Esophagus muscularis mucosa (tissue), 4 donors: ENCODE measurements at regions not wholly inside any gene's neighbourhood (a gene's known extent, or its start where the extent isn't known, plus 50 kb on each side); places are given as distances from the start of the nearest gene placed in this dataset.
"Not testable (repeated sequence)": the region's sequence is repeated elsewhere in the genome, so short reads cannot be mapped to it uniquely, and the experiment has no call there.

ENCODE experiments used
- DNase-seq: peaks from one replicate; pipeline ENCODE4 v3.0.0-alpha.2; 2017; ENCODE audit errors: extremely low spot score
- H3K27ac ChIP-seq, 4 donors: fragments of 200-600 bp; sonication (generic); replicated peaks in 1 of 4; 1 replicate in 3 of 4; 2 replicates in 1 of 4; pipeline ENCODE4 v1.5.1; 2016 to 2019; ENCODE audit warnings: mild to moderate bottlenecking in 1 of 4
- H3K27me3 ChIP-seq, 4 donors: fragments of 200-600 bp; sonication (generic); one replicate each; pipeline versions ENCODE4 v1.5.1 to v1.6.0; 2016 to 2019
- H3K36me3 ChIP-seq, 4 donors: fragments of 200-600 bp; sonication (generic); one replicate each; pipeline ENCODE4 v1.5.1; 2016 to 2019
- H3K4me1 ChIP-seq, 4 donors: fragments of 200-600 bp; sonication (generic); one replicate each; pipeline ENCODE4 v1.5.1; 2016 to 2019
- H3K4me3 ChIP-seq, 4 donors: fragments of 200-600 bp; sonication (generic); 1 replicate in 2 of 4; 2 replicates in 2 of 4; pipeline ENCODE4 v1.5.1; 2016 to 2019; ENCODE audit warnings: mild to moderate bottlenecking in 4 of 4, moderate library complexity in 1 of 4
- H3K9me3 ChIP-seq, 4 donors: fragments of 200-600 bp; sonication (generic); 1 replicate in 3 of 4; 2 replicates in 1 of 4; pipeline ENCODE4 v1.5.1; 2016 to 2019
- EP300 ChIP-seq: sonication (generic); formaldehyde crosslinking; IDR thresholded peaks from one replicate; pipeline ENCODE4 v1.6.1; 2017; ENCODE audit warnings: antibody characterized with exemption
- POLR2A ChIP-seq: fragments of 450-650 bp; IDR thresholded peaks from one replicate; pipeline ENCODE4 v1.6.1; 2017; ENCODE audit warnings: antibody characterized with exemption, moderate library complexity, mild to moderate bottlenecking, low read depth
- POLR2AphosphoS5 ChIP-seq, 2 donors: sonication (generic); formaldehyde crosslinking; IDR thresholded peaks; one replicate each; pipeline ENCODE4 v1.6.1; 2017; ENCODE audit warnings: antibody characterized with exemption in 2 of 2
- WGBS: methylation state at CpG from one replicate; pipeline ENCODE4 v1.1.5; 2018; 5-methylcytosine and 5-hydroxymethylcytosine counted together
- intact Hi-C: fragments of 100-400 bp; cut with DNase I; formaldehyde crosslinking; loops from one replicate; pipeline ENCODE4 v1.15.1; 2023
- TF ChIP-seq, protein P1 (sequence below), 3 experiments: fragments of 200-600 bp in 2 of 3; fragments of 450-650 bp in 1 of 3; sonication (generic) in 2 of 3; IDR thresholded peaks; one replicate each; pipeline ENCODE4 v1.5.1; 2017 to 2019; ENCODE audit warnings: antibody characterized with exemption in 3 of 3, mild to moderate bottlenecking in 2 of 3, moderate library complexity in 1 of 3

DNA sequence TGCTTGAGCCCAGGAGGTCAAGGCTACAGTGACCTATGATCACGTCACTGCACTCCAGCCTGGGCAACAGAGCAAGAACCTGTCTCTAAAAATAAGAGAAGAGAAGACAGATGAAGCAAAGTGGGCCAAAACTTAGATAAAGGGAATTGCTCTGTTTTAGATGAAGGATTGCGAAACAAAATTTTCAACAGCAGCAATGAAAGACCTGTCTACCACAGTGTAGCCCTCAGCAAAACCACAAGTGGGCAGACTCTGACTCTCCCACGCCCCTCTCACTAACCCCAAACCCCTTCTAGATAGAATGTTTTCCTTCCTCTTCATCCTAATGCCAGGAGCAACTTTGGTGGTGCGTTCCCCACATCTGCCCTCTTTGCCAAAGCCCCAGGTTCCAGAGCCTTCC is 105.6 kb upstream of the ALDH3B2 start:
- TF ChIP-seq EP300 (no peak), POLR2A (no peak), POLR2AphosphoS5 (IDR thresholded peaks at IDR 0.05) (no peak)
- TF ChIP-seq, protein P1, sequence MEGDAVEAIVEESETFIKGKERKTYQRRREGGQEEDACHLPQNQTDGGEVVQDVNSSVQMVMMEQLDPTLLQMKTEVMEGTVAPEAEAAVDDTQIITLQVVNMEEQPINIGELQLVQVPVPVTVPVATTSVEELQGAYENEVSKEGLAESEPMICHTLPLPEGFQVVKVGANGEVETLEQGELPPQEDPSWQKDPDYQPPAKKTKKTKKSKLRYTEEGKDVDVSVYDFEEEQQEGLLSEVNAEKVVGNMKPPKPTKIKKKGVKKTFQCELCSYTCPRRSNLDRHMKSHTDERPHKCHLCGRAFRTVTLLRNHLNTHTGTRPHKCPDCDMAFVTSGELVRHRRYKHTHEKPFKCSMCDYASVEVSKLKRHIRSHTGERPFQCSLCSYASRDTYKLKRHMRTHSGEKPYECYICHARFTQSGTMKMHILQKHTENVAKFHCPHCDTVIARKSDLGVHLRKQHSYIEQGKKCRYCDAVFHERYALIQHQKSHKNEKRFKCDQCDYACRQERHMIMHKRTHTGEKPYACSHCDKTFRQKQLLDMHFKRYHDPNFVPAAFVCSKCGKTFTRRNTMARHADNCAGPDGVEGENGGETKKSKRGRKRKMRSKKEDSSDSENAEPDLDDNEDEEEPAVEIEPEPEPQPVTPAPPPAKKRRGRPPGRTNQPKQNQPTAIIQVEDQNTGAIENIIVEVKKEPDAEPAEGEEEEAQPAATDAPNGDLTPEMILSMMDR (IDR thresholded peaks at IDR 0.05), result no peak
- H3K36me3 ChIP-seq, result no peaks in the 10 kb centered on the region
- H3K27ac ChIP-seq, result no peak overlapping the region
- WGBS, result 52% methylated on average over 4 of the region's 4 CpGs
- no peaks in the 10 kb centered on the region for H3K9me3 ChIP-seq
- H3K4me3 ChIP-seq, result no peak overlapping the region
- intact Hi-C loops, result no loop called here
- DNase-seq, result no peak
- H3K27me3 ChIP-seq, result no peaks in the 10 kb centered on the region
- no peaks in the 10 kb centered on the region for H3K4me1 ChIP-seq

DNA sequence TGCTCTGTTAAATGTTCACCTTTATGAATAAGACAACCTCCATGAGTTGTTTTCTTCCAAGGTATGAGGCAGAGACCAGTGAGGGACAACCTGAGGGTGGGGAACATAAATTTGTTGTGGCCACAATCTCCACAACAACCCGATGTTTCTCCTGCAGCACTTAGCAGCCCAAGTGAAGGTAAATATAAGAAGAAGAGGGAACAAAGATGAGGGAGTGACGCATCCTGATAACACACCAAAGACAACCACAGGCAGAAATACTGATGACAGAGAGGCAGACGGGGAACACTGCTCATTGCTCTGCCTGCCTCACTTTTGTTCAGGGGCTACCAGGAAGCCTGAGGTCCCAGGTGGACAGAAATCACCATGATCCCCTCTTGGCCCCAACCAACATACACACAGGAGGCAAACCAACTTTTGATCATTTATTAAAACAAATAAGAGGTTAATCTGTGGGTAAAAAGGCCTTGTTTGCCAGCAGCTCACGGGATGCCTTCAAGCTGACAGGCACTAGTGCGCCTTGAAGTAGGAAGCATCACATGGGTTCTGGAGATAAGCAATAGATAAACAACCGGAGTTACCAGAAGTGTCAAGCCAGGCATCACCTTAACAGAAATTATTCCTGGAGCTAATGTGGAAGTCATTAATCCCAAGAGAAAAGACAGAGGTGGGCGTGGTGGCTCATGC is 104.9 kb upstream of the ALDH3B2 start:
- H3K27ac ChIP-seq, H3K4me3 ChIP-seq, H3K4me1 ChIP-seq, H3K9me3 ChIP-seq, H3K36me3 ChIP-seq, DNase-seq, intact Hi-C loops, H3K27me3 ChIP-seq: not testable (repeated sequence)
- 51% methylated on average over 7 of the region's 7 CpGs for WGBS

DNA sequence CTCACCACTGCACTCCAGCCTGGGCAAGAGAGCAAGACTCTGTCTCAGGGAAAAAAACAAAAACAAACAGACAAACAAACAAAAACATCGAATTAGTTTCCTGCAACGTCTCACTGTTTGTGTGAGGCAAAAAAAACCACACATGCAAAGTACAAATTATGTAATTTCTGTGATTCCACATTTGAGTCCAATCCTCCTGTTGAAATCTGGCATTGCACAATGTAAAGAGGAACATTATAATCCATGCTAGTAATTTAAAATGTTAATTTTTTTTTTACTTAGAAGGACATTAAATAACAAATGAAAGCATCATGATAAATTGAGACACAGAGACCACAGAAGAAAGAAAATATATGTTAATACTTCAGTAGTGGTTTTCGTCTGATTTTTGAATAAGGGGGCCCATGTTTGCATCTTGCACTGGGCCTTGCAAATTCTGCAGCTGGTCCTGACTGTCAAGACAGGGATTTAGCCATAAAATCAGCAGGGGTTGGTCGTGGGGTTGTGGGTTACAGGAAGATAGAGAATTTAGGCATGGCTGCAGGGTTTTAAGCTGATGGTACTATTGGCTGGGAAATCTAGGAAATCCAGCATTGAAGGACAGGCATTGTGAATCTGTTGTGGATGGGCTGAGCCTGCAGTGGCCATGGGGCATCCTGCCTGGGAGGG is 102.6 kb upstream of the ALDH3B2 start:
- Histone ChIP-seq H3K9me3 (no peaks in the 10 kb centered on the region), H3K27me3 (no peaks in the 10 kb centered on the region), H3K36me3 (no peaks in the 10 kb centered on the region), H3K4me1 (no peaks in the 10 kb centered on the region), H3K4me3 (no peak overlapping the region), H3K27ac (no peak overlapping the region)
- intact Hi-C loops, result no loop called here
- no peak for DNase-seq
- TF ChIP-seq, protein P1 (IDR thresholded peaks at IDR 0.05), result no peak
- TF ChIP-seq POLR2A (no peak), EP300 (no peak), POLR2AphosphoS5 (IDR thresholded peaks at IDR 0.05) (no peak)
- WGBS, result 65% methylated on average over 4 of the region's 4 CpGs

DNA sequence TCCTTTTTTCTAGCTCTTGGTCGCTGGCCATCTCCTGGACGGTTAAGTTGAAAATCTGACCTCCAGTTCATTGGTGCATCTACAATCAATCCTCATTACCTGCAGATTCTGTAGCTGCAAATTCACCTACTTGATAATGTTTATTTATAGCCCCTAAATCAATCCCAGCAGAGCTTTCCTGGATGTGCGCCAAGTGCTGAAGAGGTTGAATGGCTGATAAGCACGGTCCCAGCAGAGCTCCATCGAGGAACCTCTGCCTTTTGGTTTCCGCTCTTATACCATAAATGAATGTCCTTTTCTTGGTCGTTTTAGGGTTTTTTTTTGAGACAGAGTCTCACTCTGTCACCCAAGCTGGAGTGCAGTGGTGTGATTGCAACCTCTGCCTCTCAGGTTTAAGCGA is 99.8 kb upstream of the ALDH3B2 start:
- H3K4me1 ChIP-seq, H3K27me3 ChIP-seq, H3K4me3 ChIP-seq, H3K9me3 ChIP-seq, intact Hi-C loops, H3K27ac ChIP-seq, H3K36me3 ChIP-seq, DNase-seq: not testable (repeated sequence)
- WGBS, result 60% methylated on average over 8 of the region's 8 CpGs

DNA sequence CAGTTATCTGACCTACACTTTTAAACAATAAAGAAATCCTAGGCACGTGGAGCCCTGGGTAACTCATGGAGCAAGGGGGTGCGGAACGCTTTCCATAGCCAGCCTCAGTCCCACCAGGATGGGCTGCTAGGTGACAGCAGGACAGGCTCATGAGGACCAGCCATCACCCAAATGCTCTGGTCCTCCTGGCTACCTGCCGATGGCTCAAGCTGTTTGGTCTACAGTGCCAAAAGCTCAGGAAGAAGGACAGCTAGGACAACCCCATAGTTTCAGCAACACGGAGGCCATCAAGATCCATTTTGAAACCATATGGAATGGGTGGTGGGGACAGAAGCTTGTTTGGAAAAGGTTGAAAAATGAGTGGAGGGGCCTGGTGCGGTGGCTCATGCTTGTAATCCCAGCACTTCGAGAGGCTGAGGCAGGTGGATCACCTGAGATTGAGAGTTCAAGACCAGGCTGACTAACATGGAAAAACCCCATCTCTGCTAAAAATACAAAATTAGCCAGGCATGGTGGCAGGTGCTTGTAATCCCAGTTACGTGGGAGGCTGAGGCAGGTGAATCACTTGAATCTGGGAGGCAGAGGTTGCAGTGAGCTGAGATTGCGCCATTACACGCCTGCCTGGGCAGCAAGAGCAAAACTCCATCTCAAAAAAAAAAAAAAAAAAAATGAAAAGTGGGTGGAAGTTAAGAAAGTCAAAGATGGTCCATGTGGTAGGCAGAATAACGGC is 93.7 kb upstream of the ALDH3B2 start:
- WGBS, result 90% methylated on average over 11 of the region's 11 CpGs
- H3K9me3 ChIP-seq, H3K4me1 ChIP-seq, H3K4me3 ChIP-seq, intact Hi-C loops, H3K27me3 ChIP-seq, DNase-seq, H3K27ac ChIP-seq, H3K36me3 ChIP-seq: not testable (repeated sequence)

DNA sequence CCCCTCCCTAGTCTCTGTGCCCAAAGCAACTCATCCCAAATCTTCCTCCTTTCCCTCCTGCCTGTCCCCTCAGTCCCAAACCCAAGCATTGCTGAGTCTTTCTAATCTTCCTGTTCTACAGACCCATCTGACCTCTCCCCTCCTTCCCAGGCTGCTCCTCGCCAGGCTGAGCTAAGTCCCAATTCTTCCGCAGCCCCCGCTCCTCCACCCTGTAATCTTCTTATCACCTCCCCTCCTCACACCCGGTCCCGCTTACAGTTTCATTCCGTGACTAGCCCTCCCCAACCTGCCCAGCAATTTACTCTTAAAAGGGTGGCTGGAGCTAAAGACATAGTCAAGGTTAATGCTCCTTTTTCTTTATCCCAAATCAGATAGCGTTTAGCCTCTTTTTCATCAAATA is 86.8 kb upstream of the ALDH3B2 start:
- H3K9me3 ChIP-seq, H3K27me3 ChIP-seq, H3K36me3 ChIP-seq, H3K4me1 ChIP-seq, intact Hi-C loops, H3K4me3 ChIP-seq, DNase-seq, H3K27ac ChIP-seq: not testable (repeated sequence)
- 60% methylated on average over 7 of the region's 7 CpGs for WGBS

DNA sequence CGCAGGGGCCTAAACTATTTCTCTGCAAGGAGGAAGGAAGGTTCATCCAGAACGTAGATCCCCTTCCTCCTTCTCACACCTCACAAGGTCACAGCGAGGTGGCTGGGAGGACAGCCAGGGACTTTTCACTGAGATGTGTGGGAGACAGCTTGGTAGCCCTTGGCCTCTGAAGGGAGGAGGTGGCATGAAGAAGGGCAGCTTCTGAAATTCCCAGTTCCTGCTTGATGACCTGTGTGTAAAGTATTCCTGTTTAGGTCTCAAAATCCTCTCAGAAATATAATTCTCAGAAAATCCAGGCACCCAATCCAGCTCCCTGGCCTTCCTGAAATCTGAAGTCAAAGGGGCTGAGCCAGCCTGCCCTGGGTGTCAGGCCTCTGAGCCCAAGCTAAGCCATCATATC is 84.9 kb upstream of the ALDH3B2 start:
- DNase-seq, H3K36me3 ChIP-seq, H3K4me3 ChIP-seq, H3K27me3 ChIP-seq, H3K9me3 ChIP-seq, H3K4me1 ChIP-seq, intact Hi-C loops, H3K27ac ChIP-seq: not testable (repeated sequence)
- 75% methylated on average over 2 of the region's 3 CpGs for WGBS

DNA sequence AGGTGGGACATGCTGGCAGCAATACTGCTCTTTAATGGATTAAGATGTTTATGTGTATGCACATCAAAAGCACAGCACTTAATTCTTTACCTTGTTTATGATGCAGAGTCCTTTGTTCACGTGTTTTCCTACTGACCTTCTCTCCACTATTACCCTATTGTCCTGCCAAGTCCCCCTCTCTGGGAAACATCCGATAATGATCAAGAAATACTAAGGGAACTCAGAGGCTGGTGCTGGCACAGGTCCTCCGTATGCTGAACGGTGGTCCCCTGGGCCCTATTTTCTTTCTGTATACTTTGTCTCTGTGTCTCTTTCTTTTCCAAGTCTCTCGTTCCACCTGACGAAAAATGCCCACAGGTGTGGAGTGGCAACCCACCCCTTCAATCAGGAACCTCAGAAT is 84.0 kb upstream of the ALDH3B2 start:
- 73% methylated on average over 6 of the region's 6 CpGs for WGBS
- H3K4me1 ChIP-seq, H3K36me3 ChIP-seq, H3K9me3 ChIP-seq, H3K4me3 ChIP-seq, H3K27me3 ChIP-seq, H3K27ac ChIP-seq, DNase-seq, intact Hi-C loops: not testable (repeated sequence)

DNA sequence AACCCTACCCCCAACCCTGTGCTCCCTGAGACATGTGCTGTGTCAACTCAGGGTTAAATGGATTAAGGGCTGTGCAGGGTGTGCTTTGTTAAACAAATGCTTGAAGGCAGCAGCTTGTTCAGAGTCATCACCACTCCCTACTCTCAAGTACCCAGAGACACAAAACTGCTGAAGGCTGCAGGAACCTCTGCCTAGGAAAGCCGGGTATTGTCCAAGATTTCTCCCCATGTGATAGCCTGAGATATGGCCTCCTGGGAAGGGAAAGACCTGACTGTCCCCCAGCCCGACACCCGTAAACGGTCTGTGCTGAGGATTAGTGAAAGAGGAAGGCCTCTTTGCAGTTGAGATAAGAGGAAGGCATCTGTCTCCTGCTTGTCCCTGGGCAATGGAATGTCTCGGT is 83.6 kb upstream of the ALDH3B2 start:
- H3K4me3 ChIP-seq, H3K27me3 ChIP-seq, H3K36me3 ChIP-seq, DNase-seq, H3K4me1 ChIP-seq, H3K27ac ChIP-seq, H3K9me3 ChIP-seq, intact Hi-C loops: not testable (repeated sequence)
- WGBS, result 65% methylated on average over 5 of the region's 5 CpGs

DNA sequence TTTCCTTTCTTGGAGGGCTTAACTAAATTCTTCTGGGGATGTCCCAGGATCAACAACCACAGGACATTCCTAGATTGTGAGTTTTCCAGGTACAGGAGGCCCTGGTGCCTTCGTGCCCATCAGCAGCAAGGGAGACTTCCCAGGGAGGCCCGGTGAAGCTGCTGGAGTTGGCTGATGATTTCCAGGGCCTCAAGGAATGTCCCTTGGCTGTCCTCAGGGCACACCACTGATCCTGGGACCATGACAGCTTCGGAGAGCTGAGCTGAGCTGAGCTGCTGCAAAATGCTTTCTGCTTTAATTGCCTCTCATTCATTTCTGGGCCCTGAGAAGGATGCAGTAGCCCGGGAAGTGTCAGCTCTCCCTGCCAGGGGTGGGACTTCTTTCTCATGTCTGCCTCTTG is 79.4 kb upstream of the ALDH3B2 start:
- H3K4me3 ChIP-seq, H3K27ac ChIP-seq, intact Hi-C loops, H3K9me3 ChIP-seq, H3K27me3 ChIP-seq, H3K4me1 ChIP-seq, DNase-seq, H3K36me3 ChIP-seq: not testable (repeated sequence)
- 60% methylated on average over 2 of the region's 4 CpGs for WGBS
